ENCODE measurements at regions not wholly inside any gene's neighbourhood (a gene's known extent, or its start where the extent isn't known, plus 50 kb on each side); places are given as distances from the start of the nearest gene placed in this dataset.
"Not testable (repeated sequence)": the region's sequence is repeated elsewhere in the genome, so short reads cannot be mapped to it uniquely, and the experiment has no call there.

- peak overlapping the region in 3 of 4 donors; percentile 48 to 75 (median 61) for H3K27ac ChIP-seq
- DNase-seq; H3K36me3 ChIP-seq; H3K27me3 ChIP-seq; H3K9me3 ChIP-seq; H3K4me1 ChIP-seq; intact Hi-C loops (cut with DNase I): not testable (repeated sequence)
- H3K4me3 ChIP-seq = peak overlapping the region in 2 of 4 donors; percentile 24 to 49
- WGBS, 2 donors = 0 to 40% methylated on average over 1 to 2 of the region's 5 CpGs
Observed at GRCh38 chr9:138217284-138217850, 339.8 kb downstream of the CACNA1B start.

GRCh38 chr9:138219249-138219648 lies 341.7 kb downstream of the CACNA1B start:
- WGBS, 2 donors = 18 to 37% methylated on average over 2 to 5 of the region's 17 CpGs
- H3K4me1 ChIP-seq; H3K27ac ChIP-seq; H3K9me3 ChIP-seq; H3K36me3 ChIP-seq; DNase-seq; H3K27me3 ChIP-seq; intact Hi-C loops (cut with DNase I); H3K4me3 ChIP-seq: not testable (repeated sequence)

- 63 to 90% methylated on average over 2 to 5 of the region's 18 CpGs for WGBS, 2 donors
- intact Hi-C loops (cut with DNase I); H3K4me1 ChIP-seq; H3K36me3 ChIP-seq; H3K4me3 ChIP-seq; H3K27ac ChIP-seq; H3K9me3 ChIP-seq; H3K27me3 ChIP-seq; DNase-seq: not testable (repeated sequence)
Observed at GRCh38 chr9:138221446-138222054, 344.0 kb downstream of the CACNA1B start.

- intact Hi-C loops (cut with DNase I); H3K4me1 ChIP-seq; H3K27me3 ChIP-seq; H3K27ac ChIP-seq; H3K9me3 ChIP-seq; H3K36me3 ChIP-seq; H3K4me3 ChIP-seq; DNase-seq: not testable (repeated sequence)
- 100% methylated on average over 1 of the region's 2 CpGs; no CpG with 5 or more reads in 1 of the 2 donors for whole genome bisulfite sequencing, 2 donors
Observed at GRCh38 chr9:138237099-138237498, 359.5 kb downstream of the CACNA1B start.

GRCh38 chr9:138282903-138283302 lies 405.3 kb downstream of the CACNA1B start:
- H3K27me3 ChIP-seq; intact Hi-C loops (cut with DNase I); H3K9me3 ChIP-seq; DNase-seq; H3K4me1 ChIP-seq; H3K4me3 ChIP-seq; H3K36me3 ChIP-seq; H3K27ac ChIP-seq: not testable (repeated sequence)
- no CpG with 5 or more reads among the region's 11 CpGs for WGBS, 2 donors

Small RNA genes lying in the stretch of these regions (small RNA-seq; reads per million reads assigned to genes)
- 0 reads per million in 4 donors for gene RNU6-785P
